GM23338 (cell line): ENCODE measurements at regions not wholly inside any gene's neighbourhood (a gene's known extent, or its start where the extent isn't known, plus 50 kb on each side); places are given as distances from the start of the nearest gene placed in this dataset.

Experiments
- ATAC-seq: fragments of 200-7000 bp; cut with Tn5 transposase; 3 replicates; pipeline ENCODE4 v1.9.1; 2020
- DNase-seq: peaks from one replicate; pipeline ENCODE4 v3.0.0-alpha.2; 2015; ENCODE audit warnings: low spot score
- H2AFZ ChIP-seq: fragments of 200-600 bp; sonication (generic); 2 replicates; pipeline ENCODE4 v1.8.0; 2016; ENCODE audit warnings: antibody characterized with exemption, mild to moderate bottlenecking, moderate library complexity
- H3F3A ChIP-seq: fragments of 200-600 bp; sonication (generic); replicated peaks from 2 replicates; pipeline ENCODE4 v1.8.0; 2017; ENCODE audit warnings: antibody characterized with exemption, mixed run types, low read depth
- H3K27ac ChIP-seq: fragments of 200-600 bp; sonication (generic); 2 replicates; pipeline ENCODE4 v1.6.1; 2016; ENCODE audit warnings: low read depth
- H3K27me3 ChIP-seq: fragments of 200-600 bp; sonication (generic); 2 replicates; pipeline ENCODE4 v1.8.0; 2016; ENCODE audit warnings: mild to moderate bottlenecking, mixed run types, moderate library complexity; ENCODE audit not compliant: insufficient read depth
- H3K36me3 ChIP-seq: fragments of 200-600 bp; sonication (generic); 2 replicates; pipeline ENCODE4 v1.8.0; 2016; ENCODE audit warnings: mild to moderate bottlenecking; ENCODE audit not compliant: insufficient read depth
- H3K4me1 ChIP-seq: fragments of 200-600 bp; sonication (generic); 2 replicates; pipeline ENCODE4 v1.8.0; 2016; ENCODE audit warnings: mild to moderate bottlenecking, moderate library complexity; ENCODE audit not compliant: insufficient read depth
- H3K4me2 ChIP-seq: fragments of 200-600 bp; sonication (generic); 2 replicates; pipeline ENCODE4 v1.7.1; 2017; ENCODE audit warnings: mixed run types
- H3K4me3 ChIP-seq: fragments of 200-600 bp; sonication (generic); 2 replicates; pipeline ENCODE4 v1.6.1; 2016; ENCODE audit warnings: mixed run types
- H3K79me2 ChIP-seq: fragments of 200-600 bp; sonication (generic); replicated peaks from 2 replicates; pipeline ENCODE4 v1.8.0; 2017; ENCODE audit warnings: mild to moderate bottlenecking; ENCODE audit not compliant: insufficient read depth
- H3K9me2 ChIP-seq: fragments of 200-600 bp; sonication (generic); 2 replicates; pipeline ENCODE4 v1.8.0; 2017; ENCODE audit not compliant: insufficient read depth
- H4K20me1 ChIP-seq: fragments of 200-600 bp; sonication (generic); replicated peaks from 2 replicates; pipeline ENCODE4 v1.8.0; 2017; ENCODE audit warnings: mild to moderate bottlenecking; ENCODE audit not compliant: insufficient read depth
- H3K27ac Mint-ChIP-seq: 2 replicates; pipeline ENCODE4 v1.8.0; 2020; ENCODE audit warnings: inconsistent platforms, mild to moderate bottlenecking, moderate library complexity, mixed read lengths
- H3K27me3 Mint-ChIP-seq: 3 replicates; pipeline ENCODE4 v1.8.0; 2022; ENCODE audit warnings: low read depth, mild to moderate bottlenecking, moderate library complexity, mixed read lengths, inconsistent platforms; ENCODE audit not compliant: insufficient read depth, poor library complexity
- H3K36me3 Mint-ChIP-seq: 3 replicates; pipeline ENCODE4 v1.8.0; 2021; ENCODE audit warnings: low read depth, mild to moderate bottlenecking, inconsistent platforms, moderate library complexity, mixed read lengths
- H3K4me1 Mint-ChIP-seq: 3 replicates; pipeline ENCODE4 v1.8.0; 2020; ENCODE audit warnings: mild to moderate bottlenecking, inconsistent platforms, mixed read lengths
- H3K4me3 Mint-ChIP-seq: 3 replicates; pipeline ENCODE4 v1.8.0; 2021; ENCODE audit warnings: moderate library complexity, mild to moderate bottlenecking, inconsistent platforms, mixed read lengths
- H3K9me3 Mint-ChIP-seq: 3 replicates; pipeline ENCODE4 v1.8.0; 2020; ENCODE audit warnings: moderate library complexity, mild to moderate bottlenecking, inconsistent platforms, mixed read lengths
- CREB1 ChIP-seq: fragments of 250-450 bp; sonication (Bioruptor Pico); IDR thresholded peaks from 2 replicates; pipeline ENCODE4 v1.5.0; 2020; ENCODE audit warnings: low read depth, mild to moderate bottlenecking, moderate library complexity
- ETS1 ChIP-seq: IDR thresholded peaks from 2 replicates; pipeline ENCODE4 v1.6.1; 2016; ENCODE audit warnings: antibody characterized with exemption
- EZH2 ChIP-seq: fragments of 200-600 bp; sonication (generic); IDR thresholded peaks from one replicate; pipeline ENCODE4 v1.8.0; 2017; ENCODE audit warnings: antibody characterized with exemption, mild to moderate bottlenecking, low read depth; ENCODE audit not compliant: unreplicated experiment
- EZH2phosphoT487 ChIP-seq: fragments of 200-600 bp; sonication (generic); IDR thresholded peaks from one replicate; pipeline ENCODE4 v1.8.1; 2018; ENCODE audit warnings: antibody characterized with exemption; ENCODE audit not compliant: unreplicated experiment
- JUNB ChIP-seq: IDR thresholded peaks from one replicate; pipeline ENCODE4 v1.6.1; 2016; ENCODE audit warnings: antibody characterized with exemption; ENCODE audit not compliant: unreplicated experiment
- NANOG ChIP-seq: IDR thresholded peaks from 2 replicates; pipeline ENCODE4 v1.6.1; 2016; ENCODE audit warnings: antibody characterized with exemption, borderline replicate concordance
- POLR2AphosphoS5 ChIP-seq: IDR thresholded peaks from 2 replicates; pipeline ENCODE4 v1.6.1; 2016; ENCODE audit warnings: antibody characterized with exemption, low read depth
- STAT1 ChIP-seq: IDR thresholded peaks from one replicate; pipeline ENCODE4 v1.6.1; 2016; ENCODE audit warnings: antibody characterized with exemption; ENCODE audit not compliant: unreplicated experiment
- ZNF114 ChIP-seq: fragments of 250-450 bp; sonication (Bioruptor Pico); IDR thresholded peaks from 2 replicates; pipeline ENCODE4 v1.5.0; 2020; ENCODE audit warnings: mild to moderate bottlenecking, moderate library complexity
- ZNF331 ChIP-seq: fragments of 250-450 bp; sonication (Bioruptor Pico); IDR thresholded peaks from 2 replicates; pipeline ENCODE4 v1.5.0; 2020; ENCODE audit warnings: low read depth, mild to moderate bottlenecking, moderate library complexity
- TF ChIP-seq, protein P1 (sequence below): IDR thresholded peaks from one replicate; pipeline ENCODE4 v1.6.1; 2018; ENCODE audit warnings: antibody characterized with exemption; ENCODE audit not compliant: unreplicated experiment

GRCh38 chr6:811191-811590, 118.3 kb upstream of the EXOC2 start:
- H3K4me1 Mint-ChIP-seq: no peaks in the 10 kb centered on the region
- Histone ChIP-seq H3K9me2 (no peaks in the 10 kb centered on the region), H3K4me3 (no peak overlapping the region), H3K36me3 (no peaks in the 10 kb centered on the region), H2AFZ (no peak overlapping the region), H3K4me1 (no peaks in the 10 kb centered on the region), H3K4me2 (no peak overlapping the region), H3F3A (no peaks in the 10 kb centered on the region), H3K79me2 (no peaks in the 10 kb centered on the region), H3K27me3 (no peaks in the 10 kb centered on the region), H4K20me1 (no peaks in the 10 kb centered on the region), H3K27ac (no peak overlapping the region)
- no peak overlapping the region for H3K4me3 Mint-ChIP-seq
- H3K27me3 Mint-ChIP-seq: peaks cover 2% of the 10 kb centered on the region
- no peaks in the 10 kb centered on the region for H3K9me3 Mint-ChIP-seq
- H3K27ac Mint-ChIP-seq: no peak overlapping the region
- DNase-seq (no peak), ATAC-seq (no peak)
- no peaks in the 10 kb centered on the region for H3K36me3 Mint-ChIP-seq
- TF ChIP-seq EZH2: no peak
- TF ChIP-seq ETS1: no peak

- Mint-ChIP-seq H3K27me3 (peaks cover 1% of the 10 kb centered on the region), H3K36me3 (no peaks in the 10 kb centered on the region), H3K4me3 (no peak overlapping the region), H3K4me1 (peaks cover 5% of the 10 kb centered on the region; the same call in 2 of the 3 replicates), H3K9me3 (no peaks in the 10 kb centered on the region), H3K27ac (no peak overlapping the region)
- Histone ChIP-seq H3K4me3 (no peak overlapping the region), H3K27ac (no peak overlapping the region), H3F3A (no peaks in the 10 kb centered on the region), H3K4me2 (no peak overlapping the region), H3K79me2 (no peaks in the 10 kb centered on the region), H2AFZ (no peak overlapping the region), H3K36me3 (no peaks in the 10 kb centered on the region), H3K27me3 (no peaks in the 10 kb centered on the region), H4K20me1 (no peaks in the 10 kb centered on the region), H3K9me2 (0 out of 2 replicates have a peak, but pooled peaks cover 5% of the 10 kb centered on the region), H3K4me1 (peaks cover 5% of the 10 kb centered on the region; the same call in 1 of the 2 replicates)
- ATAC-seq (no peak), DNase-seq (no peak)
- TF ChIP-seq ZNF331 (CRISPR knock-in tag) (no peak), NANOG (no peak), CREB1 (CRISPR knock-in tag) (no peak), EZH2 (no peak), JUNB (no peak), ZNF114 (CRISPR knock-in tag) (no peak), STAT1 (no peak), POLR2AphosphoS5 (no peak), EZH2phosphoT487 (no peak), ETS1 (no peak)
- TF ChIP-seq, protein P1, sequence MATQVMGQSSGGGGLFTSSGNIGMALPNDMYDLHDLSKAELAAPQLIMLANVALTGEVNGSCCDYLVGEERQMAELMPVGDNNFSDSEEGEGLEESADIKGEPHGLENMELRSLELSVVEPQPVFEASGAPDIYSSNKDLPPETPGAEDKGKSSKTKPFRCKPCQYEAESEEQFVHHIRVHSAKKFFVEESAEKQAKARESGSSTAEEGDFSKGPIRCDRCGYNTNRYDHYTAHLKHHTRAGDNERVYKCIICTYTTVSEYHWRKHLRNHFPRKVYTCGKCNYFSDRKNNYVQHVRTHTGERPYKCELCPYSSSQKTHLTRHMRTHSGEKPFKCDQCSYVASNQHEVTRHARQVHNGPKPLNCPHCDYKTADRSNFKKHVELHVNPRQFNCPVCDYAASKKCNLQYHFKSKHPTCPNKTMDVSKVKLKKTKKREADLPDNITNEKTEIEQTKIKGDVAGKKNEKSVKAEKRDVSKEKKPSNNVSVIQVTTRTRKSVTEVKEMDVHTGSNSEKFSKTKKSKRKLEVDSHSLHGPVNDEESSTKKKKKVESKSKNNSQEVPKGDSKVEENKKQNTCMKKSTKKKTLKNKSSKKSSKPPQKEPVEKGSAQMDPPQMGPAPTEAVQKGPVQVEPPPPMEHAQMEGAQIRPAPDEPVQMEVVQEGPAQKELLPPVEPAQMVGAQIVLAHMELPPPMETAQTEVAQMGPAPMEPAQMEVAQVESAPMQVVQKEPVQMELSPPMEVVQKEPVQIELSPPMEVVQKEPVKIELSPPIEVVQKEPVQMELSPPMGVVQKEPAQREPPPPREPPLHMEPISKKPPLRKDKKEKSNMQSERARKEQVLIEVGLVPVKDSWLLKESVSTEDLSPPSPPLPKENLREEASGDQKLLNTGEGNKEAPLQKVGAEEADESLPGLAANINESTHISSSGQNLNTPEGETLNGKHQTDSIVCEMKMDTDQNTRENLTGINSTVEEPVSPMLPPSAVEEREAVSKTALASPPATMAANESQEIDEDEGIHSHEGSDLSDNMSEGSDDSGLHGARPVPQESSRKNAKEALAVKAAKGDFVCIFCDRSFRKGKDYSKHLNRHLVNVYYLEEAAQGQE: no peak
These were observed 111.8 kb upstream of the EXOC2 start for GRCh38 chr6:804771-805170.
